Left lung (tissue), 4 donors: ENCODE measurements at regions not wholly inside any gene's neighbourhood (a gene's known extent, or its start where the extent isn't known, plus 50 kb on each side); places are given as distances from the start of the nearest gene placed in this dataset.
A peak's percentile ranks its signal among the peaks of the same experiment; 100 is the strongest.
"Not testable (repeated sequence)": the region's sequence is repeated elsewhere in the genome, so short reads cannot be mapped to it uniquely, and the experiment has no call there.

ENCODE experiments used
- ATAC-seq: fragments of 200-7000 bp; cut with Tn5 transposase; one replicate; pipeline ENCODE4 v1.9.1; 2020; ENCODE audit warnings: moderate library complexity
- DNase-seq, 4 donors: peaks; one replicate each; pipeline ENCODE4 v3.0.0-alpha.2; 2013 to 2020
- H3K27ac ChIP-seq, 2 donors: fragments of 200-600 bp; sonication (generic) in 1 of 2; one replicate each; pipeline versions ENCODE4 v1.5.0 to v1.8.0; 2020 to 2021
- H3K27me3 ChIP-seq, 2 donors: fragments of 200-600 bp; sonication (generic) in 1 of 2; one replicate each; pipeline versions ENCODE4 v1.5.0 to v1.8.0; 2020 to 2021
- H3K36me3 ChIP-seq, 2 donors: fragments of 200-600 bp; sonication (generic) in 1 of 2; one replicate each; pipeline versions ENCODE4 v1.5.0 to v1.8.0; 2020 to 2021
- H3K4me1 ChIP-seq, 2 donors: fragments of 200-600 bp; one replicate each; pipeline ENCODE4 v1.8.0; 2021
- H3K4me3 ChIP-seq, 2 donors: fragments of 200-600 bp; sonication (generic) in 1 of 2; one replicate each; pipeline versions ENCODE4 v1.5.0 to v1.8.0; 2020 to 2021; ENCODE audit warnings: mild to moderate bottlenecking in 1 of 2
- H3K9me3 ChIP-seq, 2 donors: fragments of 200-600 bp; sonication (generic) in 1 of 2; one replicate each; pipeline versions ENCODE4 v1.5.0 to v1.8.0; 2020 to 2021
- intact Hi-C, 2 donors: fragments of 100-400 bp; cut with DNase I; formaldehyde crosslinking; loops; one replicate each; pipeline versions ENCODE4 v1.11.2 to v1.14.2; 2022
- TF ChIP-seq, protein P1 (sequence below), 2 donors: fragments of 200-600 bp; sonication (generic) in 1 of 2; IDR thresholded peaks; one replicate each; pipeline versions ENCODE4 v1.5.0 to v1.8.0; 2021; ENCODE audit warnings: antibody characterized with exemption in 2 of 2
- donor health status: DM: no; HTN: yes; CAD: no.
- donor health status: DM: no; HTN: no; CAD: no.

DNA sequence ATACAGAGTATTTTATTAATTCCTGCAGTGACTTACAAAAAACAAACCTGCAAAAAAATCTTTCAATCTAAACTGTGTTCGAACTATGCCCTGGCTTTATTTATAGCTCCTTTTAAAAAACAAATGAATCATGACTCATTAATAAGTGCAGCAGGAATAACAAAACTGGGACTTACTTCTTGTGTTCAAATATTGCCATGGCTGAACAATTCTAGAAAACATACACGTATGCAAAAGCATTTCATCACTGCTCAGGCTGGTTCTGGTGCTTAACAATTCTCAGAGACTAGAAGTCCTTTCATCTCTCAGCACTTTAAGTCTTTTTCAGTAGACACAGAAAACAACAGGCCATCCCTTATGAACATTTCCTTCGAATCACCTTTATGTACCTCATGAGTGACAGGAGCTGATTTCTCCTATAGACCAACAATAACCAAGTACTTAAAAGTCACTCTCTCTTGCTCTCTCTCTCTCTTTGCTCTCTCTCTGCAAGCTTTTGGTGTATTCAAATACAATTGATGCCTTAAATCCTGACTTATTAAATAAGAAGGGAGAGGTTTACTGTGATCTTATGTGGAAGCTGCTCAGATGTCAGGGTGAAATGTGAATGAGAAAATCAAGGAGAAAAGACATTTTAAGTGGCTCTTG lies 268.8 kb downstream of the TTC8 start:
- TF ChIP-seq, protein P1, sequence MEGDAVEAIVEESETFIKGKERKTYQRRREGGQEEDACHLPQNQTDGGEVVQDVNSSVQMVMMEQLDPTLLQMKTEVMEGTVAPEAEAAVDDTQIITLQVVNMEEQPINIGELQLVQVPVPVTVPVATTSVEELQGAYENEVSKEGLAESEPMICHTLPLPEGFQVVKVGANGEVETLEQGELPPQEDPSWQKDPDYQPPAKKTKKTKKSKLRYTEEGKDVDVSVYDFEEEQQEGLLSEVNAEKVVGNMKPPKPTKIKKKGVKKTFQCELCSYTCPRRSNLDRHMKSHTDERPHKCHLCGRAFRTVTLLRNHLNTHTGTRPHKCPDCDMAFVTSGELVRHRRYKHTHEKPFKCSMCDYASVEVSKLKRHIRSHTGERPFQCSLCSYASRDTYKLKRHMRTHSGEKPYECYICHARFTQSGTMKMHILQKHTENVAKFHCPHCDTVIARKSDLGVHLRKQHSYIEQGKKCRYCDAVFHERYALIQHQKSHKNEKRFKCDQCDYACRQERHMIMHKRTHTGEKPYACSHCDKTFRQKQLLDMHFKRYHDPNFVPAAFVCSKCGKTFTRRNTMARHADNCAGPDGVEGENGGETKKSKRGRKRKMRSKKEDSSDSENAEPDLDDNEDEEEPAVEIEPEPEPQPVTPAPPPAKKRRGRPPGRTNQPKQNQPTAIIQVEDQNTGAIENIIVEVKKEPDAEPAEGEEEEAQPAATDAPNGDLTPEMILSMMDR (IDR thresholded peaks at IDR 0.05): no peak
- Histone ChIP-seq H3K27ac (no peak overlapping the region), H3K4me3 (no peak overlapping the region), H3K36me3 (no peaks in the 10 kb centered on the region), H3K9me3 (peaks cover 0 to 3% of the 10 kb centered on the region in 2 donors), H3K27me3 (no peaks in the 10 kb centered on the region), H3K4me1 (no peaks in the 10 kb centered on the region)
- ATAC-seq (no peak), DNase-seq (peak in 1 of 4 donors; percentile 12)
- intact Hi-C loops: no loop called here

GRCh38 chr14:89095036-89095435 lies 270.6 kb downstream of the TTC8 start:
- Histone ChIP-seq H3K27ac (no peak overlapping the region), H3K4me1 (no peaks in the 10 kb centered on the region), H3K4me3 (no peak overlapping the region), H3K36me3 (no peaks in the 10 kb centered on the region), H3K27me3 (no peaks in the 10 kb centered on the region), H3K9me3 (peaks cover 0 to 5% of the 10 kb centered on the region in 2 donors)
- ATAC-seq (no peak), DNase-seq (peak in 2 of 4 donors; percentile 33 to 64)
- TF ChIP-seq, protein P1 (IDR thresholded peaks at IDR 0.05): no peak
- intact Hi-C loops: no loop called here

DNA sequence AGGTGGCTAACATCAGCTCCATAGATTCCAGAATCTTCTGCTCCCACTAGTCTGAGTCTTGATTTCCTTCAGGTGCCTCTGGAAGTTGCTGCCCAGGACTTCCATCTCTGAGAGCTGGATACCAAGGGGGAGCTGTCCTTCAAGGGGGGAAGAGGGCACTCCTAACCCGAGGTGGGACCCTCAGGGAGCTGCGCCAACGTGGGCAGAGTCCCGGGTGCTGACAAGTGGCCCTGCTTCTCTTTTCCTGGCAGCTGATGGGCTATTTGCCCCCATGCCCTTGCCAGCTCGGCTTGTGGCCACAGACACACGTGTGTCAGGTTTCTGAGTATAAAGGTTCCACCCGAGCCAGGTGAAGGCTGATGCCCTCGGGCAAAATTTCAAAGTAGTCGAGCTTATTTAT lies 272.5 kb downstream of the TTC8 start:
- no peak for DNase-seq
- H3K27ac ChIP-seq: no peak overlapping the region

DNA sequence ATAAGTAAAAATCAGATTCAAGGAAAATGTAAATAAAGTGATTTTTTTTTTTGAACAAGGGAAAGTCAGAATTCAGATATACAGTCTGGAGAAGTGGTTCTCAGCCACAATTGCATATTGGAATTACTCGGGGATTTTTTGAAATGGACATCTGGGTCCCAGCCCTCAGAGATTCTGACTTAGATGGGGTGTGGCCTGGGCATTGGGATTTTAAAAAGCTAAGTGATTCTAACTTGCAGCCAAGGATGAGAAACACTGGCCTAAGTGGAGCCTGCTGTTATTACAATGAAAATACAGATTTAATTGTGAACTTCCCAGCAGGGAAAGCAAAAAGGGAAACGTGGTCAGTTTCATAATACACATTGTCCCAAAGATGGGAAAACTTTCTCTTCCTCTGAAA lies 273.8 kb downstream of the TTC8 start:
- H3K4me1 ChIP-seq: no peaks in the 10 kb centered on the region
- no peak overlapping the region for H3K27ac ChIP-seq
- no peak overlapping the region for H3K4me3 ChIP-seq
- TF ChIP-seq, protein P1 (IDR thresholded peaks at IDR 0.05): no peak
- ATAC-seq (no peak), DNase-seq (no peak)
- intact Hi-C loops: no loop called here
- H3K27me3 ChIP-seq: no peaks in the 10 kb centered on the region
- no peaks in the 10 kb centered on the region for H3K36me3 ChIP-seq
- H3K9me3 ChIP-seq: peaks cover 0 to 3% of the 10 kb centered on the region in 2 donors

More for the DNA sequence above, 272.5 kb downstream of the TTC8 start:
- Histone ChIP-seq H3K4me3 (no peak overlapping the region), H3K36me3 (no peaks in the 10 kb centered on the region), H3K9me3 (peaks cover 0 to 6% of the 10 kb centered on the region in 2 donors), H3K27me3 (no peaks in the 10 kb centered on the region), H3K4me1 (no peaks in the 10 kb centered on the region)
- TF ChIP-seq, protein P1 (IDR thresholded peaks at IDR 0.05): no peak
- intact Hi-C loops: no loop called here
- ATAC-seq: no peak

GRCh38 chr14:89104171-89104817 lies 279.8 kb downstream of the TTC8 start:
- ATAC-seq, H3K4me3 ChIP-seq, DNase-seq, H3K27me3 ChIP-seq, H3K9me3 ChIP-seq, H3K4me1 ChIP-seq, H3K36me3 ChIP-seq, H3K27ac ChIP-seq, intact Hi-C loops: not testable (repeated sequence)

GRCh38 chr14:89104861-89105260 lies 280.4 kb downstream of the TTC8 start:
- DNase-seq, ATAC-seq, H3K9me3 ChIP-seq, H3K27me3 ChIP-seq, H3K36me3 ChIP-seq, H3K4me1 ChIP-seq, intact Hi-C loops, H3K27ac ChIP-seq, H3K4me3 ChIP-seq: not testable (repeated sequence)
